ENCODE measurements at regions not wholly inside any gene's neighbourhood (a gene's known extent, or its start where the extent isn't known, plus 50 kb on each side); places are given as distances from the start of the nearest gene placed in this dataset.

GRCh38 chr4:14816623-14817261 is 185.5 kb upstream of the CPEB2 start:
- Histone ChIP-seq H3K4me3 (ENCODE audit: low read length) (no peak overlapping the region), H3K9ac (ENCODE audit: low read depth, low read length) (no peak overlapping the region), H3K27me3 (ENCODE audit: control insufficient read depth, insufficient read depth, low read length) (no peaks in the 10 kb centered on the region), H3K4me1 (ENCODE audit: control insufficient read depth, insufficient read depth, low read length) (no peaks in the 10 kb centered on the region), H3K36me3 (ENCODE audit: insufficient read depth, low read length) (no peaks in the 10 kb centered on the region), H3K4me2 (ENCODE audit: low read length) (no peak overlapping the region), H3K9me3 (replicated peaks; ENCODE audit: low read length) (no peaks in the 10 kb centered on the region)

GRCh38 chr4:14824189-14824588 is 178.1 kb upstream of the CPEB2 start:
- no peak overlapping the region for H3K9ac ChIP-seq (ENCODE audit: low read depth, low read length)
- H3K27me3 ChIP-seq (ENCODE audit: control insufficient read depth, insufficient read depth, low read length) = peaks cover 2% of the 10 kb centered on the region
- H3K4me3 ChIP-seq (ENCODE audit: low read length) = no peak overlapping the region
- H3K4me2 ChIP-seq (ENCODE audit: low read length) = no peak overlapping the region
- no peaks in the 10 kb centered on the region for H3K36me3 ChIP-seq (ENCODE audit: insufficient read depth, low read length)
- H3K9me3 ChIP-seq (replicated peaks; ENCODE audit: low read length) = no peaks in the 10 kb centered on the region
- no peaks in the 10 kb centered on the region for H3K4me1 ChIP-seq (ENCODE audit: control insufficient read depth, insufficient read depth, low read length)

GRCh38 chr4:14827111-14827510 is 175.2 kb upstream of the CPEB2 start:
- Histone ChIP-seq H3K9ac (ENCODE audit: low read depth, low read length) (no peak overlapping the region), H3K4me1 (ENCODE audit: control insufficient read depth, insufficient read depth, low read length) (no peaks in the 10 kb centered on the region), H3K36me3 (ENCODE audit: insufficient read depth, low read length) (no peaks in the 10 kb centered on the region), H3K4me3 (ENCODE audit: low read length) (no peak overlapping the region), H3K9me3 (replicated peaks; ENCODE audit: low read length) (no peaks in the 10 kb centered on the region), H3K4me2 (ENCODE audit: low read length) (no peak overlapping the region), H3K27me3 (ENCODE audit: control insufficient read depth, insufficient read depth, low read length) (peaks cover 2% of the 10 kb centered on the region)

- H3K9ac ChIP-seq (ENCODE audit: low read depth, low read length) = no peak overlapping the region
- H3K4me3 ChIP-seq (ENCODE audit: low read length) = no peak overlapping the region
- H3K4me1 ChIP-seq (ENCODE audit: control insufficient read depth, insufficient read depth, low read length) = no peaks in the 10 kb centered on the region
- H3K9me3 ChIP-seq (replicated peaks; ENCODE audit: low read length) = no peaks in the 10 kb centered on the region
- peaks cover under 1% of the 10 kb centered on the region for H3K27me3 ChIP-seq (ENCODE audit: control insufficient read depth, insufficient read depth, low read length)
- no peak overlapping the region for H3K4me2 ChIP-seq (ENCODE audit: low read length)
- no peaks in the 10 kb centered on the region for H3K36me3 ChIP-seq (ENCODE audit: insufficient read depth, low read length)
Observed at GRCh38 chr4:14829795-14830194, 172.5 kb upstream of the CPEB2 start.

GRCh38 chr4:14831416-14831815 is 170.9 kb upstream of the CPEB2 start:
- Histone ChIP-seq H3K4me3 (ENCODE audit: low read length) (no peak overlapping the region), H3K9me3 (replicated peaks; ENCODE audit: low read length) (no peaks in the 10 kb centered on the region), H3K9ac (ENCODE audit: low read depth, low read length) (no peak overlapping the region), H3K36me3 (ENCODE audit: insufficient read depth, low read length) (no peaks in the 10 kb centered on the region), H3K27me3 (ENCODE audit: control insufficient read depth, insufficient read depth, low read length) (no peaks in the 10 kb centered on the region), H3K4me2 (ENCODE audit: low read length) (no peak overlapping the region), H3K4me1 (ENCODE audit: control insufficient read depth, insufficient read depth, low read length) (no peaks in the 10 kb centered on the region)

GRCh38 chr4:14833053-14833452 is 169.2 kb upstream of the CPEB2 start:
- no peak overlapping the region for H3K4me3 ChIP-seq (ENCODE audit: low read length)
- no peaks in the 10 kb centered on the region for H3K9me3 ChIP-seq (replicated peaks; ENCODE audit: low read length)

GRCh38 chr4:14834382-14834781 is 167.9 kb upstream of the CPEB2 start:
- Histone ChIP-seq H3K4me1 (ENCODE audit: control insufficient read depth, insufficient read depth, low read length) (no peaks in the 10 kb centered on the region), H3K27me3 (ENCODE audit: control insufficient read depth, insufficient read depth, low read length) (no peaks in the 10 kb centered on the region), H3K4me2 (ENCODE audit: low read length) (no peak overlapping the region), H3K9ac (ENCODE audit: low read depth, low read length) (no peak overlapping the region), H3K4me3 (ENCODE audit: low read length) (no peak overlapping the region), H3K36me3 (ENCODE audit: insufficient read depth, low read length) (no peaks in the 10 kb centered on the region), H3K9me3 (replicated peaks; ENCODE audit: low read length) (no peaks in the 10 kb centered on the region)

More at GRCh38 chr4:14833053-14833452, 169.2 kb upstream of the CPEB2 start:
- Histone ChIP-seq H3K36me3 (ENCODE audit: insufficient read depth, low read length) (no peaks in the 10 kb centered on the region), H3K4me1 (ENCODE audit: control insufficient read depth, insufficient read depth, low read length) (no peaks in the 10 kb centered on the region), H3K9ac (ENCODE audit: low read depth, low read length) (no peak overlapping the region), H3K4me2 (ENCODE audit: low read length) (no peak overlapping the region), H3K27me3 (ENCODE audit: control insufficient read depth, insufficient read depth, low read length) (no peaks in the 10 kb centered on the region)

- Histone ChIP-seq H3K4me1 (ENCODE audit: control insufficient read depth, insufficient read depth, low read length) (no peaks in the 10 kb centered on the region), H3K4me3 (ENCODE audit: low read length) (no peak overlapping the region), H3K27me3 (ENCODE audit: control insufficient read depth, insufficient read depth, low read length) (no peaks in the 10 kb centered on the region), H3K36me3 (ENCODE audit: insufficient read depth, low read length) (no peaks in the 10 kb centered on the region), H3K9ac (ENCODE audit: low read depth, low read length) (no peak overlapping the region), H3K4me2 (ENCODE audit: low read length) (no peak overlapping the region), H3K9me3 (replicated peaks; ENCODE audit: low read length) (no peaks in the 10 kb centered on the region)
Observed at GRCh38 chr4:14835288-14835687, 167.0 kb upstream of the CPEB2 start.

- Histone ChIP-seq H3K27me3 (ENCODE audit: control insufficient read depth, insufficient read depth, low read length) (no peaks in the 10 kb centered on the region), H3K4me1 (ENCODE audit: control insufficient read depth, insufficient read depth, low read length) (no peaks in the 10 kb centered on the region), H3K4me2 (ENCODE audit: low read length) (no peak overlapping the region), H3K36me3 (ENCODE audit: insufficient read depth, low read length) (no peaks in the 10 kb centered on the region), H3K9me3 (replicated peaks; ENCODE audit: low read length) (no peaks in the 10 kb centered on the region), H3K4me3 (ENCODE audit: low read length) (no peak overlapping the region), H3K9ac (ENCODE audit: low read depth, low read length) (no peak overlapping the region)
Observed at GRCh38 chr4:14835708-14836425, 166.4 kb upstream of the CPEB2 start.

GRCh38 chr4:14837860-14838259 is 164.4 kb upstream of the CPEB2 start:
- Histone ChIP-seq H3K4me2 (ENCODE audit: low read length) (no peak overlapping the region), H3K36me3 (ENCODE audit: insufficient read depth, low read length) (no peaks in the 10 kb centered on the region), H3K9ac (ENCODE audit: low read depth, low read length) (no peak overlapping the region), H3K4me1 (ENCODE audit: control insufficient read depth, insufficient read depth, low read length) (no peaks in the 10 kb centered on the region), H3K4me3 (ENCODE audit: low read length) (no peak overlapping the region), H3K27me3 (ENCODE audit: control insufficient read depth, insufficient read depth, low read length) (no peaks in the 10 kb centered on the region), H3K9me3 (replicated peaks; ENCODE audit: low read length) (no peaks in the 10 kb centered on the region)

- Histone ChIP-seq H3K36me3 (ENCODE audit: insufficient read depth, low read length) (no peaks in the 10 kb centered on the region), H3K4me1 (ENCODE audit: control insufficient read depth, insufficient read depth, low read length) (no peaks in the 10 kb centered on the region), H3K4me2 (ENCODE audit: low read length) (no peak overlapping the region), H3K9ac (ENCODE audit: low read depth, low read length) (no peak overlapping the region), H3K27me3 (ENCODE audit: control insufficient read depth, insufficient read depth, low read length) (no peaks in the 10 kb centered on the region), H3K4me3 (ENCODE audit: low read length) (no peak overlapping the region), H3K9me3 (replicated peaks; ENCODE audit: low read length) (no peaks in the 10 kb centered on the region)
Observed at GRCh38 chr4:14841801-14842768, 160.2 kb upstream of the CPEB2 start.
